HCT116 (cell line): ENCODE measurements at regions not wholly inside any gene's neighbourhood (a gene's known extent, or its start where the extent isn't known, plus 50 kb on each side); places are given as distances from the start of the nearest gene placed in this dataset.

Experiments
- ATAC-seq: fragments of 200-7000 bp; cut with Tn5 transposase; 2 replicates; pipeline ENCODE4 v1.9.1; 2020; ENCODE audit warnings: mild to moderate bottlenecking, moderate library complexity
- BruUV-seq: library from RNA; stranded (reverse); fragments of 400-500 nt; replicated peaks from 2 replicates; lab custom pipeline; 2021; lab: Mats Ljungman, UMichigan
- CTCF ChIA-PET: fragments of 300-600 bp; sonication (Branson Sonifier 250); formaldehyde crosslinking; loops from one replicate; lab custom pipeline; 2021; ENCODE audit warnings: antibody characterized with exemption; lab: Charles Lee
- POLR2A ChIA-PET: fragments of 300-600, 350-600 bp; sonication (Branson Sonifier 250); formaldehyde crosslinking; loops from one replicate; lab custom pipeline; 2021; ENCODE audit warnings: antibody characterized with exemption; lab: Charles Lee
- RAD21 ChIA-PET, 2 experiments: fragments of 300-600 bp; sonication (Branson Sonifier 250); formaldehyde crosslinking; loops; one replicate each; lab custom pipeline; 2023; ENCODE audit warnings: low total read pairs in 2 of 2; ENCODE audit not compliant: uncharacterized antibody in 2 of 2, unreplicated experiment in 2 of 2, low non-redundant PET in 1 of 2; lab: Charles Lee
- DNase-seq: peaks from one replicate; pipeline ENCODE4 v3.0.0-alpha.2; 2010; ENCODE audit warnings: low read depth, low spot score
- H2AFZ ChIP-seq: fragments of 200-600 bp; shearing (Covaris generic), sonication (generic); 2 replicates; pipeline ENCODE4 v1.6.1; 2017; ENCODE audit warnings: low read depth, mixed run types, mixed read lengths, antibody characterized with exemption, low read length; ENCODE audit not compliant: poor library complexity, severe bottlenecking
- H3K27ac ChIP-seq: 2 replicates; pipeline ENCODE4 v1.5.1; 2012; ENCODE audit warnings: low read depth, low read length
- H3K27me3 ChIP-seq: fragments of 200-600 bp; sonication (generic); 2 replicates; pipeline ENCODE4 v1.6.1; 2016; ENCODE audit warnings: mixed run types, low read length, mixed read lengths; ENCODE audit not compliant: insufficient read depth
- H3K36me3 ChIP-seq, 2 experiments: fragments of 200-500 bp in 1 of 2; fragments of 200-600 bp in 1 of 2; sonication (Bioruptor generic) in 1 of 2; sonication (generic) in 1 of 2; 2 replicates each; pipeline versions ENCODE4 v1.5.1 to v1.6.1; 2014 to 2016; ENCODE audit warnings: low read length in 2 of 2, inconsistent platforms in 1 of 2, mixed read lengths in 1 of 2, mixed run types in 1 of 2; ENCODE audit not compliant: insufficient read depth in 2 of 2, control insufficient read depth in 1 of 2
- H3K4me1 ChIP-seq, 2 experiments: fragments of 200-600 bp in 1 of 2; sonication (generic) in 1 of 2; 2 replicates each; pipeline versions ENCODE4 v1.5.1 to v1.6.1; 2012 to 2017; ENCODE audit warnings: low read length in 2 of 2, inconsistent platforms in 1 of 2, mild to moderate bottlenecking in 1 of 2, mixed read lengths in 1 of 2, mixed run types in 1 of 2, moderate library complexity in 1 of 2; ENCODE audit not compliant: insufficient read depth in 2 of 2, control insufficient read depth in 1 of 2
- H3K4me2 ChIP-seq: fragments of 200-600 bp; sonication (generic); 2 replicates; pipeline ENCODE4 v1.6.1; 2017; ENCODE audit warnings: mixed run types, low read length, mixed read lengths
- H3K4me3 ChIP-seq, 2 experiments: fragments of 200-600 bp in 1 of 2; sonication (generic) in 1 of 2; replicated peaks in 1 of 2; 2 replicates each; pipeline ENCODE4 v1.5.1; 2011 to 2016; ENCODE audit warnings: low read length in 2 of 2, control low read depth in 1 of 2, low read depth in 1 of 2, mild to moderate bottlenecking in 1 of 2, mixed read lengths in 1 of 2, mixed run types in 1 of 2
- H3K79me2 ChIP-seq: fragments of 200-600 bp; sonication (generic); 2 replicates; pipeline ENCODE4 v1.6.1; 2017; ENCODE audit warnings: mild to moderate bottlenecking, mixed run types, low read length, moderate library complexity, mixed read lengths; ENCODE audit not compliant: insufficient read depth
- H3K9ac ChIP-seq: fragments of 200-600 bp; sonication (generic); 2 replicates; pipeline ENCODE4 v1.6.1; 2016; ENCODE audit warnings: low read length, mixed read lengths
- H3K9me2 ChIP-seq: fragments of 200-600 bp; sonication (generic), shearing (Covaris generic); 2 replicates; pipeline ENCODE4 v1.6.1; 2017; ENCODE audit warnings: mixed run types, mild to moderate bottlenecking, moderate library complexity; ENCODE audit not compliant: insufficient read depth
- H3K9me3 ChIP-seq, 2 experiments: fragments of 200-500 bp in 1 of 2; fragments of 200-600 bp in 1 of 2; sonication (Bioruptor generic) in 1 of 2; sonication (generic) in 1 of 2; 2 replicates each; pipeline ENCODE4 v1.6.1; 2014 to 2017; ENCODE audit warnings: low read length in 2 of 2, mixed read lengths in 2 of 2, inconsistent platforms in 1 of 2, low read depth in 1 of 2, mild to moderate bottlenecking in 1 of 2, mixed run types in 1 of 2, moderate library complexity in 1 of 2; ENCODE audit not compliant: control insufficient read depth in 1 of 2, insufficient read depth in 1 of 2
- H4K20me1 ChIP-seq: fragments of 200-600 bp; sonication (generic), shearing (Covaris generic); 2 replicates; pipeline ENCODE4 v1.6.1; 2017; ENCODE audit warnings: mixed run types, mild to moderate bottlenecking, moderate library complexity; ENCODE audit not compliant: insufficient read depth
- CBX3 ChIP-seq: IDR thresholded peaks from 2 replicates; pipeline ENCODE4 v1.6.1; 2012; ENCODE audit warnings: low read depth
- CTCF ChIP-seq, 3 experiments: fragments of 200-600 bp in 1 of 3; sonication (generic) in 1 of 3; IDR thresholded peaks in 2 of 3; conservative IDR thresholded peaks in 1 of 3; 2 replicates each; pipeline ENCODE4 v1.5.1; 2012 to 2017; ENCODE audit warnings: low read depth in 2 of 3, low read length in 2 of 3, antibody characterized with exemption in 1 of 3, borderline replicate concordance in 1 of 3, control low read depth in 1 of 3, mild to moderate bottlenecking in 1 of 3, mixed read lengths in 1 of 3, mixed run types in 1 of 3, moderate library complexity in 1 of 3; ENCODE audit not compliant: insufficient read depth in 1 of 3
- EGR1 ChIP-seq: IDR thresholded peaks from 2 replicates; pipeline ENCODE4 v1.6.1; 2012; ENCODE audit warnings: low read depth
- ELF1 ChIP-seq: IDR thresholded peaks from 2 replicates; pipeline ENCODE4 v1.6.1; 2012; ENCODE audit warnings: low read depth, borderline replicate concordance
- EZH2 ChIP-seq: fragments of 200-600 bp; sonication (generic); IDR thresholded peaks from 2 replicates; pipeline ENCODE4 v1.6.1; 2017; ENCODE audit warnings: antibody characterized with exemption, mixed run types
- EZH2phosphoT487 ChIP-seq: fragments of 200-600 bp; IDR thresholded peaks from 2 replicates; pipeline ENCODE4 v1.6.1; 2018; ENCODE audit warnings: antibody characterized with exemption, borderline replicate concordance
- FOSL1 ChIP-seq: IDR thresholded peaks from 2 replicates; pipeline ENCODE4 v1.6.1; 2012; ENCODE audit warnings: low read depth
- JUND ChIP-seq: IDR thresholded peaks from 2 replicates; pipeline ENCODE4 v1.6.1; 2012
- POLR2A ChIP-seq: IDR thresholded peaks from 2 replicates; pipeline ENCODE4 v1.7.0; 2011; ENCODE audit warnings: borderline replicate concordance; ENCODE audit not compliant: insufficient read depth, insufficient read length; ENCODE audit errors: extremely low read depth
- POLR2AphosphoS5 ChIP-seq: IDR thresholded peaks from 2 replicates; pipeline ENCODE4 v1.6.1; 2011; ENCODE audit warnings: mild to moderate bottlenecking, low read depth, low read length, moderate library complexity
- SP1 ChIP-seq: IDR thresholded peaks from 2 replicates; pipeline ENCODE4 v1.6.1; 2012; ENCODE audit warnings: low read depth
- YY1 ChIP-seq: IDR thresholded peaks from 2 replicates; pipeline ENCODE4 v1.6.1; 2011; ENCODE audit warnings: low read length, low read depth, moderate library complexity, mild to moderate bottlenecking; ENCODE audit not compliant: insufficient replicate concordance; ENCODE audit errors: extremely low read depth
- intact Hi-C: fragments of 100-400 bp; cut with micrococcal nuclease; formaldehyde crosslinking; loops from 2 replicates; pipeline ENCODE4 v1.10.0; 2022

- Histone ChIP-seq H3K27me3 (no peaks in the 10 kb centered on the region), H3K9ac (no peak overlapping the region), H3K4me2 (no peak overlapping the region), H4K20me1 (no peaks in the 10 kb centered on the region), H3K4me3 (no peak overlapping the region), H3K9me3 (no peaks in the 10 kb centered on the region), H3K79me2 (no peaks in the 10 kb centered on the region), H3K27ac (no peak overlapping the region), H2AFZ (no peak overlapping the region), H3K4me1 (no peaks in the 10 kb centered on the region), H3K36me3 (no peaks in the 10 kb centered on the region), H3K9me2 (no peaks in the 10 kb centered on the region)
- POLR2A ChIA-PET, result no interaction called here
- BruUV-seq, result no TSS peak
- intact Hi-C loops, result no loop called here
- CTCF ChIA-PET, result no interaction called here
- RAD21 ChIA-PET, result no interaction called here
- DNase-seq, result no peak
- ATAC-seq, result no peak
- TF ChIP-seq EGR1 (no peak), POLR2A (no peak), POLR2AphosphoS5 (no peak), FOSL1 (no peak), CBX3 (no peak), JUND (no peak)
Observed at GRCh38 chr9:107090218-107090617, 192.9 kb upstream of the RAD23B start.

DNA sequence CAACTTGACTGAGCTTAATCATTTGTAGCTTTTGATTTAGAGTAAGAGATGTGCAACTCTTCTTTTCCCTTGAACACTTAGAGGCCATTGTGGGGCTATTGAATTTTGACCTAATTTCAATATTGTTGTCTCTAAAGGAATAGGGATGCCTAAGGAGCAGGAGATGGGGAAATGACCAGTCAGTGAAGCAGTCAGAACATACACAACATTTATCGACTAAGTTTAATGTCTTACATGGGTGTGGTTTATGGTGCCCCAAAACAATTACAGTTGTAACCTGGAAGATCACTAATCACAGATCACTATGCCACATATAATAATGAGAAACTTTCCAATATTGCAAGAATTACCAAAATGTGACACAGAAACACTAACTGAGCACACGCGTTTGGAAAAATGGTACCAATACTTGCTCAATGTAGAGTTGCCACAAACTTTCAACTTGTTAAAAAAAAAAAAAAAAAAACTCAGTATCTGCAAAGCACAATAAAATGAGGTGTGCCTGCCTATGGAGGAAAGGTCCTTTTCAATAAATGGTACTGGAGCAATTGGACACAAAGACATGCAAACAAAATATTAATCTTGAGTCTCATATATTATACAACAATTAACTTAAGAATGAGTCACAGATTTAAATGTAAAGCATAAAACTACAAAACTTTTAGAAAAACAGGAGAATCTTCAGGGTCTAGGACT, 189.6 kb upstream of the RAD23B start:
- POLR2A ChIA-PET, result no interaction called here
- RAD21 ChIA-PET, result no interaction called here
- DNase-seq (no peak), ATAC-seq (no peak)
- CTCF ChIA-PET, result no interaction called here
- TF ChIP-seq FOSL1 (no peak), ELF1 (no peak), SP1 (no peak), EGR1 (no peak), POLR2A (no peak), CTCF (IDR thresholded peaks at IDR 0.05 in 2 of 3, conservative IDR thresholded peaks at IDR 0.05 in 1 of 3; ENCODE audit: borderline replicate concordance in 1 of 3, insufficient read depth in 1 of 3, low read depth in 2 of 3, low read length in 2 of 3) (no peak), YY1 (no peak), EZH2phosphoT487 (no peak), EZH2 (no peak)
- Histone ChIP-seq H3K4me3 (no peak overlapping the region), H3K9ac (no peak overlapping the region), H3K27me3 (no peaks in the 10 kb centered on the region), H3K9me2 (no peaks in the 10 kb centered on the region), H3K79me2 (no peaks in the 10 kb centered on the region), H4K20me1 (no peaks in the 10 kb centered on the region), H3K36me3 (no peaks in the 10 kb centered on the region), H3K4me2 (no peak overlapping the region), H3K9me3 (no peaks in the 10 kb centered on the region), H3K4me1 (no peaks in the 10 kb centered on the region), H2AFZ (no peak overlapping the region), H3K27ac (no peak overlapping the region)
- intact Hi-C loops, result no loop called here
- no TSS peak for BruUV-seq
